NCI-H345 treated with DMSO at 0.1 percent for 48 hours (cell line): ENCODE measurements at regions not wholly inside any gene's neighbourhood (a gene's known extent, or its start where the extent isn't known, plus 50 kb on each side); places are given as distances from the start of the nearest gene placed in this dataset.

Experiments
- DNase-seq: peaks from one replicate; lab custom pipeline; 2025; ENCODE audit not compliant: unreplicated experiment; lab: John Stamatoyannopoulos, UW

- no peak for DNase-seq
Measured at GRCh38 chr10:110432814-110433565, 64.7 kb upstream of the DUSP5 start.

DNA sequence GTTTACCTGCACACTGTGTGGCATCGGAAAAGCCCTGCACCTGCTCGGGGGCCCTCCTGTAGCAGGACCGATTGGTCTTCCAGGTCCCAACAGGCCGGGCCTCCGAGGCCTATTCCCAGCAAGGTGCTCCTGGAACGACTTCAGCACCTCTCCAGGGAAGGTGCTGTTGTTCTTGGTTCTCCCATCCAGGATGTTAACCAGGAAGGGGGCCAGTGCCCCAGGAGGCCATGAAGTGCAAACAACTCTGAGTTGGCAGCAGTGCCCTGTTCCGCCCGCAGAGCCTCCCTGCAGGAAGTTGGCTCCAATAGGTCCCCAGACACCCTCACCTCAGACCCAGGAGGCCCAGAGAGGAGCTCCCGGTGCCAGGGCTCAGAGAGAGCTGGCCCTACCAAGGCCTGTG is 64.0 kb upstream of the DUSP5 start:
- no peak for DNase-seq

- no peak for DNase-seq
Measured at GRCh38 chr10:110434489-110435096, 63.1 kb upstream of the DUSP5 start.

DNA sequence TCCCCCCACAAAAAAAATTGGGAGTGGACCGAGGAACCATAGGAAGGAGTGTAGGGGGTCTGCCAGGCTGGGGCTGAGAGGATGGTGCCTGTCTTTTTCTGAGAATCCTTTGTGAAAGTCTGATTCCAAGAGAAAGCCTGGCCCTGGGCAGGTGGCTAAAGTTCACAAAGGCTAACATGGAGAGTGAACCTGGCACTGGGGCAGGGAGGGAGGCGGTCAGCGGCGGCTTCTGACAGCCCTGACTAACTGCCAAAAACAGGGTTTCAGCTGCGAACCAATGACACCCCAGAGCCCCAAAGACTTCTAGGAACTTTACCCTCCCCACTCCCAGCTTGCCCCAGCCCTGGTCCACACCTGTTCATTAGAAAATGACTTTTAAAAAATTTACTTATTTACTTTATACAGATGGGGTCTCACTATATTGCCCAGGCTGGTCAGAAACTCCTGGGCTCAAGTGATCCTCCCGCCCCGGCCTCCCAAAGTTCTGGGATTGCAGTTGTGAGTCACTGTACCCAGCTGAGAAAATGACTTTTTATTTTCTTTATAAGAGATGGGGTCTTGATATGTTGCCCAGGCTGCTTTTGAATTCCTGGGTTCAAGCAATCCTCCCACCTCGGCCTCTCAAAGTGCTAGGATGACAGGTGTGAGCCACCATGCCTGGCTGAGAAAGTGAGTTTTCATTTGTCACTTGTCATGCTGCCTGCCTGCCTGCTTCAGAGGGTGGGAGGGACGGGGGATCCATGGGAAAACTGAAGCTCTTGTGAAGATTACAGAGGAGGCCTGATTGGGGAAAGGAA is 61.0 kb upstream of the DUSP5 start:
- no peak for DNase-seq

DNA sequence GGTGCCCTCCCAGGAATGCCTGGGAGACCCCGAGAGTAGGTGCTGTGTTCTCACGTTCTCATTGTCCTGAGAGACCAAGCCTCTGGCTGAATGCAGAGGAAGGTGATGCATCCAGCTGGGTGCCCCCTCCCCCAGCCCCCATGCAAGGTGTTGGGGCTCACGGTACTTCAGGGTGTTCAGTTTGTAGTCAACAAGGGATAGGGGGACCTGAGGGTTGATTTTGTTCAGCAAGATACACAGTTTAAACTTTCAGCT is 60.4 kb upstream of the DUSP5 start:
- no peak for DNase-seq

DNA sequence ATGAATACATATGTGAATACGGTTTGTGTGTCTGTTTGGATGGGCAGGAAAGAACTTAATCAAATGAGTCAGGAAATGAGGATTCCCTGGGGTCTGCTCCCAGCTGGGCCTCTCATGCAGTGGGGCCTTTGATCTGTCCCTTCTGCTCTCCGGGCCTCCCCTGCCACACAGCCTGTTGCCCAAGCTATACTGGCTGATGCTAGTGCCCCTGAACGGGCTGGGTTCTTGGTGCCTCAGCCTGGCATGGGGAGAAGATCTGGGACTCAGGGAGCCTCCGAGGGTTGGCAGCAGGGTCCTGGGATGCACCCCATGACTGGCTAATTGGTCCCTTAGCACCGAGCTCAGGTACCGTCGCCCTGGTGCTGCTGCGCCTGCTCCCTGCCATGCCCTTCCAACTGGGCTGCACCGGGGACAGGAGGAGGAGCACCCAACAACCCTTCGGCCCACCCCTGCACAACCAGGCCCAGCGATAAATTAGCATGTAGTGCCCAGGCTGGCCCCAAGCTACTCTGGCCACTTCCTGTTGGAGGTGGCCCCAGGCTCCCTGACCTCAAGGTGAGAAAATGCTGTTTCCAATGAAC is 59.9 kb upstream of the DUSP5 start:
- DNase-seq: no peak

DNA sequence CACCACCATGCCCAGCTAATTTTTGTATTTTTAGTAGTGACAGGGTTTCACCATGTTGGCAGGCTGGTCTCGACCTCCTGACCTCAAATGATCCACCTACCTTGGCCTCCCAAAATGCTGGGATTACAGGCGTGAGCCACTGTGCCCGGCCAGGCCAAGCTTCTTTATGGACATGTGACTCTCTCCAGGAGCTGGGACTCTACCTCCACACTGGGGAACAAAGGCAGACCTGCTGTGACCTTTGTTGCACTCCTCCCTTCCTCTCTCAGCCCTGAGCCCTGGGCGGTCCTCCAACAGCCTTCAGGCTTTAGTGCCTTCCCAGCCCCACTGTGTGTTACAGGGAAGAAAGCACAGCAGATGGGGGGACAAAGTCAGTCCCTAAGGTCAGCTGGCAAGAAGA is 55.0 kb upstream of the DUSP5 start:
- no peak for DNase-seq

DNA sequence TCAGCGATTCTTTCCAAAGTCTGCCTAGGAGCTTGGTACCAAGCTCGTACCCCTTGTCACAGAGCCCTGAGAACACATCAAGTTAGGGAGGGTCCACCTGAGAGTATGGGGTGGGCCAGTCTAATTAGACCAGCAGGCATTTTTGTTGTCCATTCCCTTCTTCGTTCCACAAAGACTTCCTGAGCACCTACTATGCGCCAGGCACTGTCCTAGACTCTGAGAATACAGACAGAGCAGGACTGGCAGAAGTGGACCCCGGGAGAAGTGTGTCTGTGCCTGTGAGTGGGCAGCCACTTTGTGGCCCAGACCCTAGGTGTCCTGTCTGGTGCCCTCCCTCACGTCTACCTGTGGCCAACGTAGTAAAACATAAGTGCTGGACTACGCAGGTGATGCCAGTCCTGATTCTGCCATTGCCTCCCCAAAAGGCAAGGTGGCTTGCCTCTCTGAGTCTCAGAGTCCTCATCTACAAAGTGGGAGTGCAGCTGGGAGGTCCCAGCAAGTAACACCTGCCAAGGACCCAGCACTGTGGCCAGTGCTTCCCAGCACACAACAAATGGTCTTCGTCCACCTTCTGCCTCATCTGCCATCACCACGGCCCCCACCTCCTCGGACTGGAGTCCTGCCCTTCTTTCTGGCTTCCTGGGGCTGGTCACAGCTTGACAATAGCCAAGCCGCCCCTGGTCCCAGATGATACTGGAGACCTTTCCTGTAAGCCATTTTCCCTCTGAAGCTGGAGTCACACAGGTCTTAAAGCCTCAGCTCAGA is 54.3 kb upstream of the DUSP5 start:
- DNase-seq: no peak

GRCh38 chr10:110444004-110444337 is 53.7 kb upstream of the DUSP5 start:
- DNase-seq: no peak

DNA sequence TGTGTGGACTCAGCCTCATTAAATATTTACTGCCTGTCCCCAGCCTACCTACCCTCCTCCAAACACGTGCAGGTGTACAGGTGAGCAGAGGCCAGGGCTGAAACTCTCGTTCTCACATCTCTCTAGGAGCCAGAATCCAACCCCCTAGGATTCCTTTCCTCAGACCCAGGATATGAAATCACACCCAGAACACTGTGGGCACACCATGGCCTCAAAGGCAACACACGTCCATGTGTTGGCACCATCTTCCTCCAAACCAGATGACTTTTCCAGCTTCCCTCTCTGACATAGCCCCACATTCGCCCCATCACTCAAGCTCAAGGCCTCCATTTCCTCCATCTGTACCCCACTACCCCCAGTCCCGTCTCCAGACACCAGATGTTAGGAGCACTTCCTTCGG is 51.8 kb upstream of the DUSP5 start:
- DNase-seq: no peak

- no peak for DNase-seq
Measured at GRCh38 chr10:110446277-110446676, 51.4 kb upstream of the DUSP5 start.

DNA sequence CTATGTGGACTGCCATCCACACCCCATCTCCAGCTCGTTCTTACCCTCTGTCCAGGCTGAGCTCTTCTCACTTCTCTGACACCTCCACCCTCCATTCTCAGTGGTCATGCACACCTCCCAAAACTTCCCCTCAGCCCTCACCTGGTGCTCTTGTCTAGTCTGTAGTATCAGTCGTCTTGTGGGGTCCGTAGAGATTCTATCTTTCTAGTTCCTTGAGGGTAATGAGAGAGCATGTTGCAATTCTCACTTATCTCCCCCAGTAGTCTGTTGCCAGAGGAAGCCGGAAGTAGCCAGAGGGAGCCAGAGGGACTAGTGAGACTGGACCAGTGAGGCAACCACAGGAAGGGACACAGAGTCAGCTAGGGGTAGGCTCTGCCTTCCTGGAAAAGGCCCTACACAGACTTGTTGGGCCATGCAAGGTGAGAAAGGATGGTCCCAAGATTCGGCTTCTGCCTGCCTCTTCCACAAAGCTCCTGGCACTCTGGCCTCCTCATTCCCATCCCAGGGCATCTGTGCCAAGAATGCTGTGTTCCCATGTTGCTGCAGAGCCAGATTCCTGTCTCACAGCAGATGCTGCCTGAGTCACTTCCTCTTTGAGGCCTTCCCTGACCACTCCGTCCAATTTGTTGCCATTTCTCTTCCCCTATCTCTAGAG is 50.6 kb upstream of the DUSP5 start:
- no peak for DNase-seq

GRCh38 chr10:110447886-110448285 is 49.8 kb upstream of the DUSP5 start:
- no peak for DNase-seq
